ENCODE measurements at regions not wholly inside any gene's neighbourhood (a gene's known extent, or its start where the extent isn't known, plus 50 kb on each side); places are given as distances from the start of the nearest gene placed in this dataset.

DNA sequence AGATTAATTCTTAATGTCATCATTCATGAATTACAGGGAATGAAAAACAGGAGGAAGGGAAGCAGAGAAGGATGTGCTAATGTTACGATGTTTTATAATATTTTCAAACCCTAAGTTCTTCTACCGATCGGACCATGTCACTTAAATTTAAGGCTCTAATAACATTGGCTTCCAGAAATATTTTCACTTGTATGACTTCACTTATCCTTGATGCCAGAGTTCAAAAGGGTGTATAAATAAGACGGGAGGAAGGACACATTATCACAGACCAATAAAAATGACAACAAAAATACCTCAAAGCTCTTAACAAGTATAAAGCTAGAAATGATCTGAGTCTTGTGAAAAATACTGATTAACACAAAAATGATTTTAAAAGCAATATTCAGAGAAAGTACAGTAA lies 370.4 kb upstream of the CITED2 start:
- no peak for DNase-seq
- H3K27me3 ChIP-seq, result no peaks in the 10 kb centered on the region
- intact Hi-C loops (cut with DNase I; ENCODE audit: low total_unique reads), result no loop called here
- H3K9me3 ChIP-seq, result no peaks in the 10 kb centered on the region
- peaks cover 20 to 27% of the 10 kb centered on the region in 2 donors for H3K4me1 ChIP-seq
- no peaks in the 10 kb centered on the region for H3K36me3 ChIP-seq
- in situ Hi-C loops (cut with MboI; ENCODE audit: low sequenced_read_pairs in 4 of 4), result no loop called here
- no peak overlapping the region for H3K4me3 ChIP-seq
- no peak for ATAC-seq
- no peak for TF ChIP-seq POLR2A (IDR thresholded peaks at IDR 0.05)
- TF ChIP-seq, protein P1, sequence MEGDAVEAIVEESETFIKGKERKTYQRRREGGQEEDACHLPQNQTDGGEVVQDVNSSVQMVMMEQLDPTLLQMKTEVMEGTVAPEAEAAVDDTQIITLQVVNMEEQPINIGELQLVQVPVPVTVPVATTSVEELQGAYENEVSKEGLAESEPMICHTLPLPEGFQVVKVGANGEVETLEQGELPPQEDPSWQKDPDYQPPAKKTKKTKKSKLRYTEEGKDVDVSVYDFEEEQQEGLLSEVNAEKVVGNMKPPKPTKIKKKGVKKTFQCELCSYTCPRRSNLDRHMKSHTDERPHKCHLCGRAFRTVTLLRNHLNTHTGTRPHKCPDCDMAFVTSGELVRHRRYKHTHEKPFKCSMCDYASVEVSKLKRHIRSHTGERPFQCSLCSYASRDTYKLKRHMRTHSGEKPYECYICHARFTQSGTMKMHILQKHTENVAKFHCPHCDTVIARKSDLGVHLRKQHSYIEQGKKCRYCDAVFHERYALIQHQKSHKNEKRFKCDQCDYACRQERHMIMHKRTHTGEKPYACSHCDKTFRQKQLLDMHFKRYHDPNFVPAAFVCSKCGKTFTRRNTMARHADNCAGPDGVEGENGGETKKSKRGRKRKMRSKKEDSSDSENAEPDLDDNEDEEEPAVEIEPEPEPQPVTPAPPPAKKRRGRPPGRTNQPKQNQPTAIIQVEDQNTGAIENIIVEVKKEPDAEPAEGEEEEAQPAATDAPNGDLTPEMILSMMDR (IDR thresholded peaks at IDR 0.05 in 4 of 5, conservative IDR thresholded peaks at IDR 0.05 in 1 of 5), result no peak
- H3K27ac ChIP-seq, result peak overlapping the region in 1 of 4 donors; percentile 79

DNA sequence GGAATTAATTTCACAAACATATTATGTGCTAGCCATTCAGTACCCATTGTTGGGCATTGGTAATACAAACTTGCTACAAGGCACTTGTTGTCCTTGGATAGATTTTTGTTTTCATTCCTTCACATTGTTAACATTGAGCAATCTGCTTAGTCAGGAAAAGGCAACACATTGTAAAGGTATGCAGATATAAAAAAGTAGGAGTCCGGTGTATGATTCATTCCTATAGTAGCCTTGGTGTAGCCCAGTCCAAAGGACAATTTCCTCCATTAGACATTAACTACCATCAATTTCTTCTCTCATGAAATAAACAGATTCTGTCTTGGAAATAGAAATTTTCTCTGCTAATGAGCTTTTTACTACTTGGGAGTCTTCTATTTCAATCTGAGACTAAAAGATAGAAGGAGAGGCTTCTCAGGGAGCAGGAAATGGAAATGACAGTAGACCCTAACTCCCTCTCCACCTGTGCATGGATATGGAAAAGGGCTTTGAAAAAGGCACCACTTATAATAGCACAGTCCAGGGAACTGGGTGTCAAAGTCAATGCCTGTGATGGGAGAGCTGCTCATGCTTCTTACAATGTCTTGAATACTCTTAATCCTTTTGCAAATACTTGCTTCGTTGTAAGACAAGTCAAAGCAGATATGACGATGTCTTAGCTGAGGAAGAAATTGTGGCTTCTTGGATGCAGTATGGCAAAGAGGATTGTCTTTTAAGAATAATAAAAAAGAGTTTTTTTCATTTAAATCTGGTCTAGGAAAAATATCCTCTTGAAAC lies 369.4 kb upstream of the CITED2 start:
- Histone ChIP-seq H3K27me3 (no peaks in the 10 kb centered on the region), H3K36me3 (no peaks in the 10 kb centered on the region), H3K27ac (peak overlapping the region; percentile 39 to 79 (median 52)), H3K4me1 (peaks cover 20 to 31% of the 10 kb centered on the region in 2 donors), H3K4me3 (no peak overlapping the region), H3K9me3 (no peaks in the 10 kb centered on the region)
- TF ChIP-seq POLR2A (IDR thresholded peaks at IDR 0.05), result no peak
- TF ChIP-seq, protein P1 (IDR thresholded peaks at IDR 0.05 in 4 of 5, conservative IDR thresholded peaks at IDR 0.05 in 1 of 5), result no peak
- in situ Hi-C loops (cut with MboI; ENCODE audit: low sequenced_read_pairs in 4 of 4), result no loop called here
- intact Hi-C loops (cut with DNase I; ENCODE audit: low total_unique reads), result no loop called here
- DNase-seq (no peak), ATAC-seq (peak; percentile 87 to 94)

DNA sequence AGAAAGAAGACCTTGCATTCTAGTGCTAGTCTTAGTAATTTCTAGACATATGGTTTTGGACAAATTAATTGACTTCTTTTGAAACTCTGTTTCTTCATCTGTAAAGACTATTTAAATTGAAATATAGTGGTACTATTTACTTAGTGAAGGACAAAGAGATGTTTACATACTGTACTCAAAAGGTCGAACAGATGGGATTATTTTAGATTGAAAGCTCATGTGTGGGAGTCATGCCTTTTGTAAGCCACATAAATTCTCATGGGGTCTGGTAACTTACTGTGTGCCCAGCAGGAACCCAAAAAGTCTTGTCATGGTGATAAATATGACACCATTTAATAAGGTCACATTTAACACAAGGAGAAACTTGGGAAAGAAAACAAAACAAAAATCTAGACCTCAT lies 368.2 kb upstream of the CITED2 start:
- H3K27me3 ChIP-seq, result no peaks in the 10 kb centered on the region
- in situ Hi-C loops (cut with MboI; ENCODE audit: low sequenced_read_pairs in 4 of 4), result no loop called here
- no peaks in the 10 kb centered on the region for H3K36me3 ChIP-seq
- peaks cover 20 to 34% of the 10 kb centered on the region in 2 donors for H3K4me1 ChIP-seq
- H3K4me3 ChIP-seq, result no peak overlapping the region
- no peaks in the 10 kb centered on the region for H3K9me3 ChIP-seq
- ATAC-seq (no peak), DNase-seq (no peak)
- no peak for TF ChIP-seq POLR2A (IDR thresholded peaks at IDR 0.05)
- TF ChIP-seq, protein P1 (IDR thresholded peaks at IDR 0.05 in 4 of 5, conservative IDR thresholded peaks at IDR 0.05 in 1 of 5), result no peak
- peak overlapping the region in 2 of 4 donors; percentile 66 to 79 for H3K27ac ChIP-seq
- intact Hi-C loops (cut with DNase I; ENCODE audit: low total_unique reads), result no loop called here

DNA sequence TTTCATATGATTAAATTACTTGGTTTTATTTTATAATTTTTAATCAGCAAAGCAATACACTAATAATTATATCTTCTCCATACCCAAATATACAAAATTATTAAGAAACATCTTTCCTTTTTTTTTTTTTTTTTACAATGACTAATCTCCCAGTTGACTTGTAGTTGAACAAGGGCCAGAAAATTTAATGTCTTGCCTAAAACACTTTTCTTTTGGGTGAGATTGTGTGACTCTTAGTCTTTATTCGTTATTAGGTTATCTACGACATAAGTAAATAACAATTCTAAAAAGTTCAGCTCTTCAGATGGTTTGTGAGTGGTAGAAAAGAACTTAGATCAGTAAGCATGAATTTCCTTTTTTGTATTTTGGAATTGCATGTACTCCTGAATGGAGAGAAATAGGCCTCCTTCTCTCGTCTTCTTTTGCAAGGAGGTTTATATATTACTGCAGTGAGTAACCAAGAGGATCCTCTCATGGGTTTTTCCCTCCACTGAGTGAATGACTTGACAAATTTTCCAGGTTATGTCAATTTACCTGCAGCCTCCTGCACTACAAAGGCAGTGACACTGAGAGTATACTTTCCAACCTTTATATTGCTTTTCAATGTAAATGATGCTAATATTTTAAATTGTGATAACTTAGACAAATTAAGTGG lies 364.5 kb upstream of the CITED2 start:
- Histone ChIP-seq H3K36me3 (no peaks in the 10 kb centered on the region), H3K27ac (no peak overlapping the region), H3K9me3 (no peaks in the 10 kb centered on the region), H3K27me3 (no peaks in the 10 kb centered on the region), H3K4me3 (no peak overlapping the region), H3K4me1 (peaks cover 10 to 22% of the 10 kb centered on the region in 2 donors)
- intact Hi-C loops (cut with DNase I; ENCODE audit: low total_unique reads), result no loop called here
- no peak for ATAC-seq
- DNase-seq, result no peak
- in situ Hi-C loops (cut with MboI; ENCODE audit: low sequenced_read_pairs in 4 of 4), result no loop called here
- TF ChIP-seq, protein P1 (IDR thresholded peaks at IDR 0.05 in 4 of 5, conservative IDR thresholded peaks at IDR 0.05 in 1 of 5), result no peak
- TF ChIP-seq POLR2A (IDR thresholded peaks at IDR 0.05), result no peak
